AG04449 (cell line): ENCODE measurements at regions not wholly inside any gene's neighbourhood (a gene's known extent, or its start where the extent isn't known, plus 50 kb on each side); places are given as distances from the start of the nearest gene placed in this dataset.

Source experiments
- CTCF ChIA-PET: fragments of 350-600 bp; formaldehyde crosslinking; extraction: SDS; loops from one replicate; lab custom pipeline; 2021; ENCODE audit warnings: antibody characterized with exemption; lab: Yijun Ruan, JAX
- POLR2A ChIA-PET: fragments of 400-600, 350-600 bp; formaldehyde crosslinking; extraction: SDS; loops from one replicate; lab custom pipeline; 2020; ENCODE audit warnings: antibody characterized with exemption, inconsistent platforms; lab: Yijun Ruan, JAX
- DNase-seq: peaks from one replicate; pipeline ENCODE4 v3.0.0-alpha.2; 2010; ENCODE audit warnings: low read depth, low spot score
- H3K4me3 ChIP-seq: 2 replicates; pipeline ENCODE4 v1.5.1; 2011; ENCODE audit warnings: low read depth, mild to moderate bottlenecking, control low read depth, low read length
- TF ChIP-seq, protein P1 (sequence below): IDR thresholded peaks from one replicate; pipeline ENCODE4 v1.5.1; 2011; ENCODE audit warnings: mild to moderate bottlenecking, moderate library complexity, low read length, control low read depth, inconsistent platforms; ENCODE audit not compliant: insufficient read depth; ENCODE audit errors: missing control alignments

DNA sequence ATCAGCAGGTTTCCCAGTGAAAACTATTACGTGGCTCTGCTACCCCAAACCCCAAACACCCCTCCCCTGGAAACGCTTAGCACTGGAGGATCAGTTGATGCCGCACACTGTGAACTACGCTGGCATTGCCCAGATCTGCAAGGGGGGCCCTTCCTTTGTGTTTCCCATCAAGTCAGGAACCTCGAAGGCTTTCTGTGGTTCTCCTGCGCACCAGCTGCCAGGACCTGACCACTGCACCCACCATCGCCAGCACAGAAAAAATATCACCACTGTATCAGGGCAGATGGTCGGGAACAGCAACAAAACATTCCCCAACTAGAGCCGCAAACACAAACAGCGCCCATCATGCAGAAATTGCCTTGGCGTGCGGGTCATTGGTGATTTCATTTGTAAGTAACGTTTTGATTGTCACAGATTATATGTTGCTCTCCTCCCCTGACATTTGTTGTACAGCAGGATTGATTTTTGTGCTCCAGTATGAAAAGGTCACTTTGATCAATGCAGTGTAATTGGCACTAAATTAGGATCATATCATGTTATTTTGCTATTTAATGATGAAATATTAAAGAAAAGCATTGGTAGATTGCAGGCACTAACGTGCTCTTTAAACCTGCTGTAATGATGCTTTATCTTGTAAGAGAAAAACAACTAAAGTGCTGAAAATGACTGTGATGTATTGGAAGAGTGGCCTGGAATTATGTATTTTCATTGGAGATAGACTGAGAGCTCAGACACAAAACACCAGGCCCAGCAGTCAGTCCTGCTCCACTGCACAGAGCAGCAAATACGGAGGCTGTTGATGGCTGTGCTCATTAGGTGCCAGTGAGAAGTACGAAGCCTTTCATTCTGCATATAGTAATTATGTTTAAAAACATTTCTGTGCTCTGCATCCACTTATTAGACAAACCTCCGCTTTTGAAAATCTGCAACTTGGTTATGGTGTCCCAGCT lies 833.2 kb upstream of the SALL3 start:
- ChIA-PET CTCF (no interaction called here), POLR2A (no interaction called here)
- DNase-seq: no peak
- no peak overlapping the region for H3K4me3 ChIP-seq
- TF ChIP-seq, protein P1, sequence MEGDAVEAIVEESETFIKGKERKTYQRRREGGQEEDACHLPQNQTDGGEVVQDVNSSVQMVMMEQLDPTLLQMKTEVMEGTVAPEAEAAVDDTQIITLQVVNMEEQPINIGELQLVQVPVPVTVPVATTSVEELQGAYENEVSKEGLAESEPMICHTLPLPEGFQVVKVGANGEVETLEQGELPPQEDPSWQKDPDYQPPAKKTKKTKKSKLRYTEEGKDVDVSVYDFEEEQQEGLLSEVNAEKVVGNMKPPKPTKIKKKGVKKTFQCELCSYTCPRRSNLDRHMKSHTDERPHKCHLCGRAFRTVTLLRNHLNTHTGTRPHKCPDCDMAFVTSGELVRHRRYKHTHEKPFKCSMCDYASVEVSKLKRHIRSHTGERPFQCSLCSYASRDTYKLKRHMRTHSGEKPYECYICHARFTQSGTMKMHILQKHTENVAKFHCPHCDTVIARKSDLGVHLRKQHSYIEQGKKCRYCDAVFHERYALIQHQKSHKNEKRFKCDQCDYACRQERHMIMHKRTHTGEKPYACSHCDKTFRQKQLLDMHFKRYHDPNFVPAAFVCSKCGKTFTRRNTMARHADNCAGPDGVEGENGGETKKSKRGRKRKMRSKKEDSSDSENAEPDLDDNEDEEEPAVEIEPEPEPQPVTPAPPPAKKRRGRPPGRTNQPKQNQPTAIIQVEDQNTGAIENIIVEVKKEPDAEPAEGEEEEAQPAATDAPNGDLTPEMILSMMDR: no peak

DNA sequence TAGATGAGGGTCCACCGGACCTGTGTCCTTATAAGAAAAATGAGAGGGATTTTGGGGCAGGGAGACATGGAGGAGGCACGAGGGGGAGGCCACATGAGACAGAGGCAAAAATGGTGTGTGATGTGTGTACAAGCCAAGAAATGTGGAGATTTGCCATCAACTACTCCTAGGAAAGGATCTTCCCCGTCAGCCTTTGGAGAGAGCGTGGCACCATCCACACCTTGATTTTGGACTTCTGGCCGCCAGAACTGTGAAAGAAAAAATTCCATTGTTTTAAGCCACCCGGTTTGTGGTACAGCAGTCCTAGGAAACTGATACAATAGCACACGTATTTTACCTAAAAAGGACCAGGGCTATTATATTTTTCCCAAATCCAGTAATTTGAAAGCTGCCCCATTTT lies 829.0 kb upstream of the SALL3 start:
- ChIA-PET CTCF (no interaction called here), POLR2A (no interaction called here)
- DNase-seq: no peak
- TF ChIP-seq, protein P1: no peak
- H3K4me3 ChIP-seq: no peak overlapping the region

DNA sequence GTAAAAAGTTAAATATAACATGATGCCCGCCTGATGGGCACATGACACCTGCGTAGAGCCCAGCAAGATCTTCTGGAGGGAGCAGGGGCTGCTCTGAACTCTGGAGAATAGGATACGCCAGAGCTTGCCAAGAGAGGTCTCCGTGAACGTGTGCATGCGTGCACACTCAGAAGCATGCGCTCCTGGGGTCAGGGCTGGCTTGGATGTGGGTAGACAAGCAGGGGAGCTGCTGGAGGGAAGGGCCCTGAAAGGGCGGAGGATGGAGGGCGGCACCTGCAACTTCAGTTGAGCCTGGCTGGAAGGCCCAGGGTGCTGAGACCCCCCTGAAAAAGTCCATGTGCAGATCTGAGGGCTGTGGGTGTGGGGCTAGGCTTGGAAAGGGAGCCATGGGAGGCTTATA lies 828.4 kb upstream of the SALL3 start:
- no peak for DNase-seq
- ChIA-PET POLR2A (no interaction called here), CTCF (no interaction called here)
- TF ChIP-seq, protein P1: no peak
- no peak overlapping the region for H3K4me3 ChIP-seq

DNA sequence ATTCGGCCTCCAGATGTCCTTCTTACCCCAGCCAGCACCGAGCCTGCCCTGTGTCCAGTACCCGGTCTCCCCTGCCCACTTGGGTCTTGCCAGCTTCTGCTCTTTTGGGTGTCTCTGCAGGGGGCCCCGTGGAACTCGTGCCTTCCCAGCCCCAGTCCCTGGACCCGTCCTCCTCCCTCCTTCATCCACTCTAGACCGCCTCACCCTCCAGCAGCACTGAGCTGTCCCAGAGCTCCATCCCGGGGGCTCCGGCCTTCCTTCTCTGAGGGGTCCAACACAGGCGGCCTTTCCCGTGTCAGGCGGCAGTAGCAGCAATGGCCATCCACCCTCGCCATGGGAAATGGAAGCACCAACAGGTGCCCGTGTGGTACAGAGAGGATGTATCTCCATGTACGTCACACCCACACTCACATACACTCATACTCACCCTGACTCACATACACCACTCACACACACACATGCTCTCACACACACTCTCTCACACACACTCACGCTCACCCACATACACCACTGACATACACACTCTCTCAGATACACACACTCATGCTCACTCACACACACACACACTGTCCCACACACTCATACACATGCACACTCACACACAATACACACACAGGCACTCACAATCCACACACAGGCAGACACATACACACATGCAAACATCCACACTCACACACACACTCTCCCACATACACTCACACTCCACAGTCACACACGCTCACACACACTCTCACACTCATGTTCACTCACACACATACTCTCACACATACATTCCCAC lies 827.5 kb upstream of the SALL3 start:
- CTCF ChIA-PET: no interaction called here
- TF ChIP-seq, protein P1: no peak

DNA sequence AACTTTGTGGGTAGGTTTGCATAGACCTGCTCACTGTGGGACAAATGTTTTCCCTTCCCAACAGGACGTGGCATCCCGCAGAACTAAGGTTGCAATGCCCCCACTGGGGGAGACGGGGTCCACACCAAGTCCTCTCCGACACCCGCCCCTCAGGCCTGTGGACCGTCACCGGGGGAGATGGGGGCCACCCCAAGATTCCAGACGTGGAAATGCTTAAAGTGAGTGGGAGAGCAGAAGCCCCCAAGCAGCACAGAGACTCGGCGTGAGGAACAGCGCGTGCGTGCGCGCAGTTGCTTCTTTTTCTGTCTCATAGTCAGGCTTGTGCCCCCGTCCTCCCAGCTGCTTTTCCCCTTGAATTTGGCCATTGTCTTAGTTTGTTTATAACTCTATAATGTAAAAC lies 826.3 kb upstream of the SALL3 start:
- no peak overlapping the region for H3K4me3 ChIP-seq
- POLR2A ChIA-PET: no interaction called here
- CTCF ChIA-PET: no interaction called here
- DNase-seq: no peak
- TF ChIP-seq, protein P1: no peak

More for the DNA sequence above, 827.5 kb upstream of the SALL3 start:
- no peak for DNase-seq
- POLR2A ChIA-PET: no interaction called here
- no peak overlapping the region for H3K4me3 ChIP-seq

DNA sequence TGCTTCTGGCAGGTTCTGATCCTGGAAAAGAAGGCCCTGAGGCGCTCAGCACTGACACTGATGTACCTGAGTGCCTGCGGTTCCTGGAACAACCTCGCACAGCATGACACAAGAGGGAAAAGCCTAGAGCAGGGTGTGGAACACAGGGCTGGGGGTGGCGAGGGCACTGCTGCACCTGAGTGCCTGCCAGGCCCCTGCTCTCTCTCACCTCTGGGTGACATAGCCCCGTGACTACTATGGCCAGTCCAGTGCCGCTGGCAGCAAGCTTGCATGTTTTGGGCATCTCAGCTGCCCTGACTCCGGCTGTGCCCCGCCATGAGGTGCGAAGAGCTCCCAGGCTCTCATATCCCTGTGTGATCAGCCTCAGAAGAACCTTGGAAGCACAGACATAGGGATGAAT lies 825.2 kb upstream of the SALL3 start:
- ChIA-PET POLR2A (no interaction called here), CTCF (no interaction called here)
- TF ChIP-seq, protein P1: no peak
- DNase-seq: no peak
- no peak overlapping the region for H3K4me3 ChIP-seq
